Erythroblast (primary cell): ENCODE measurements at regions not wholly inside any gene's neighbourhood (a gene's known extent, or its start where the extent isn't known, plus 50 kb on each side); places are given as distances from the start of the nearest gene placed in this dataset.

Experiments used
- GATA1 ChIP-seq: IDR thresholded peaks from 2 replicates; pipeline ENCODE4 v1.6.1; 2011; ENCODE audit warnings: low read depth, mild to moderate bottlenecking, control low read depth, low read length, moderate library complexity
- POLR2A ChIP-seq: IDR thresholded peaks from 2 replicates; pipeline ENCODE4 v1.6.1; 2011; ENCODE audit warnings: mild to moderate bottlenecking, low read length

DNA sequence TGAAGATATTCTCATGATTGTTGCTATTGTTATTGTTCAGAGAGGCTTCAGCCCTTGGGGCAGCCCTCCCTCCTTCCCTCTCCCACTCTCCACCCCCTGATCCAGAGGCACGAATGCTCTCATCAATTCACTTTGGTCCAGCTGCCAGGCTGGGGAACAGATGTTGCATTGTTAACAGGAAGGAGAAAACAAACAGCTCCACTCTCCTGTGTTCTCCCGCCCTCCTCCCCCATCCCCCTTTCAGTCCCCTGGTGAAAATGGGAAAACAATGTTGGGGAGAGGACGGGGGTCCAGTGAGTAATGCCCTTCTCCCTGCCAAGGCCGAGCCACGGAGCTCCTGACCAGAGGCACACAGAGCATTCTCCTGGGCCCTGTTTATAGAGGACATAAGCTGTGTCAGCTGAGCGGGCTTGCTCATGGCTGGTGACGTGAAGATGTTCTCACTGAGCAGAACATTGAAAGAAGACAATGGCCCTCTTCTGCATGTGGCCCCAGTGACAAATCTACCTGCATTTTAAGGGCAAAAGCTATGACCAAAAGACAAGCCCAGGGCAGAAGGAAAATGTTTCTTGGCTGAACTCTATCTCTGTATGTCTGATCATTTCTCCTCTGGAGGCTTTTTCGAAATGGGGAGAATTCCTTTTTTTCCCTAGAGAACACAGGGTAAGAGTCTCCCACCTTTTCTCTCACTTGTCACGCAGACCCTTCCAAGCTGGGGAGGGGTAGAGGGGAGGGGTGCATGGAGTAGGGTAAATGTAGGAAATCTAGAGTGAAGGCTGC lies 111.7 kb downstream of the GLUL start:
- TF ChIP-seq GATA1 (no peak), POLR2A (no peak)
